ENCODE measurements at regions not wholly inside any gene's neighbourhood (a gene's known extent, or its start where the extent isn't known, plus 50 kb on each side); places are given as distances from the start of the nearest gene placed in this dataset.
"Not testable (repeated sequence)": the region's sequence is repeated elsewhere in the genome, so short reads cannot be mapped to it uniquely, and the experiment has no call there.

- not testable (repeated sequence) for H3K27ac ChIP-seq (ENCODE audit: low read depth, low read length)
- WGBS, 3 donors: 90 to 95% (median 94%) methylated on average over 30 to 44 of the region's 44 CpGs
Observed at GRCh38 chr5:54864911-54865515, 120.4 kb downstream of the ESM1 start.

GRCh38 chr5:54862036-54862435 is 123.4 kb downstream of the ESM1 start:
- WGBS, 3 donors: 72 to 78% (median 73%) methylated on average over 7 of the region's 7 CpGs
- no peak overlapping the region for H3K27ac ChIP-seq (ENCODE audit: low read depth, low read length)

- 54 to 60% (median 60%) methylated on average over 5 of the region's 5 CpGs for WGBS, 3 donors
- no peak overlapping the region for H3K27ac ChIP-seq (ENCODE audit: low read depth, low read length)
Observed at GRCh38 chr5:54861212-54861894, 124.0 kb downstream of the ESM1 start.

GRCh38 chr5:54860321-54860720 is 125.1 kb downstream of the ESM1 start:
- no peak overlapping the region for H3K27ac ChIP-seq (ENCODE audit: low read depth, low read length)
- 62 to 69% (median 63%) methylated on average over 2 of the region's 2 CpGs for WGBS, 3 donors

- no peak overlapping the region for H3K27ac ChIP-seq (ENCODE audit: low read depth, low read length)
Observed at GRCh38 chr5:54859316-54859715, 126.1 kb downstream of the ESM1 start.

GRCh38 chr5:54854883-54855581 is 130.4 kb downstream of the ESM1 start:
- 59 to 86% (median 85%) methylated on average over 5 of the region's 5 CpGs for WGBS, 3 donors

GRCh38 chr5:54852007-54852406 is 133.4 kb downstream of the ESM1 start:
- no peak overlapping the region for H3K27ac ChIP-seq (ENCODE audit: low read depth, low read length)

More at GRCh38 chr5:54854883-54855581, 130.4 kb downstream of the ESM1 start:
- no peak overlapping the region for H3K27ac ChIP-seq (ENCODE audit: low read depth, low read length)

GRCh38 chr5:54851449-54851848 is 133.9 kb downstream of the ESM1 start:
- no peak overlapping the region for H3K27ac ChIP-seq (ENCODE audit: low read depth, low read length)
- WGBS, 3 donors: 61 to 77% (median 66%) methylated on average over 4 of the region's 4 CpGs

More at GRCh38 chr5:54852007-54852406, 133.4 kb downstream of the ESM1 start:
- 57 to 66% (median 60%) methylated on average over 3 of the region's 3 CpGs for WGBS, 3 donors

GRCh38 chr5:54848581-54848980 is 136.8 kb downstream of the ESM1 start:
- H3K27ac ChIP-seq (ENCODE audit: low read depth, low read length): no peak overlapping the region
- WGBS, 3 donors: 58 to 81% (median 78%) methylated on average over 5 of the region's 5 CpGs

- WGBS, 3 donors: 63 to 74% (median 72%) methylated on average over 3 of the region's 3 CpGs
- no peak overlapping the region for H3K27ac ChIP-seq (ENCODE audit: low read depth, low read length)
Observed at GRCh38 chr5:54845567-54845941, 139.8 kb downstream of the ESM1 start.

GRCh38 chr5:54844905-54845566 is 140.4 kb downstream of the ESM1 start:
- no peak overlapping the region for H3K27ac ChIP-seq (ENCODE audit: low read depth, low read length)
- WGBS, 3 donors: 35 to 39% (median 35%) methylated on average over 6 of the region's 6 CpGs

- WGBS, 3 donors: 59 to 73% (median 73%) methylated on average over 4 of the region's 4 CpGs
- no peak overlapping the region for H3K27ac ChIP-seq (ENCODE audit: low read depth, low read length)
Observed at GRCh38 chr5:54844266-54844665, 141.1 kb downstream of the ESM1 start.

- 71 to 96% (median 96%) methylated on average over 1 of the region's 1 CpG for WGBS, 3 donors
- no peak overlapping the region for H3K27ac ChIP-seq (ENCODE audit: low read depth, low read length)
Observed at GRCh38 chr5:54841481-54841880, 143.9 kb downstream of the ESM1 start.

GRCh38 chr5:54838843-54839242 is 146.6 kb downstream of the ESM1 start:
- no peak overlapping the region for H3K27ac ChIP-seq (ENCODE audit: low read depth, low read length)
- 33 to 88% (median 83%) methylated on average over 1 of the region's 1 CpG for WGBS, 3 donors

- 22 to 85% (median 79%) methylated on average over 6 of the region's 6 CpGs for WGBS, 3 donors
Observed at GRCh38 chr5:54837981-54838380, 147.4 kb downstream of the ESM1 start.

GRCh38 chr5:54837093-54837492 is 148.3 kb downstream of the ESM1 start:
- H3K27ac ChIP-seq (ENCODE audit: low read depth, low read length): no peak overlapping the region
- WGBS, 3 donors: 66 to 77% (median 72%) methylated on average over 7 of the region's 7 CpGs

More at GRCh38 chr5:54837981-54838380, 147.4 kb downstream of the ESM1 start:
- no peak overlapping the region for H3K27ac ChIP-seq (ENCODE audit: low read depth, low read length)

GRCh38 chr5:54835647-54836046 is 149.7 kb downstream of the ESM1 start:
- WGBS, 3 donors: 84 to 93% (median 85%) methylated on average over 2 of the region's 2 CpGs
- H3K27ac ChIP-seq (ENCODE audit: low read depth, low read length): no peak overlapping the region

- no peak overlapping the region for H3K27ac ChIP-seq (ENCODE audit: low read depth, low read length)
- 64 to 69% (median 69%) methylated on average over 9 of the region's 9 CpGs for WGBS, 3 donors
Observed at GRCh38 chr5:54834121-54834842, 151.1 kb downstream of the ESM1 start.
